ENCODE measurements at regions not wholly inside any gene's neighbourhood (a gene's known extent, or its start where the extent isn't known, plus 50 kb on each side); places are given as distances from the start of the nearest gene placed in this dataset.

DNA sequence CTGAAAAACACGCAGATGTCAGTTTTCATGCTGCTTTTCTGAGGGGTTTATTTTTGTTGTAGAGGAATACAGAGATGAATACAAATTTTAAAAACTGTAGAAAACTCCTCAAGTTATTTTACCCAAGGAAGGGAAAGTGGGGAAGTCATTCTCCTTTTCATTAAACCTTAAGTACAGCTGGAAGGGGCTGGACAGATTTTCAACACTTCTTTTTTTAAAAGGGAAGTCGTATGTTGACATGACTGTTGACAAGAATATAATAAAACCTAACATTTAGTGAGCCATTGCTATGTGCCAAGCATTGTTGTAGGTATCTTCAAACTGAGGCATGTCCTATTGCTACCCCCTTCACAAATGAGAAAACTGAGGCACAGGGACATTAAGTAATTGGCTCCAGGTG lies 235.7 kb upstream of the ELL2 start:
- TF ChIP-seq CTCF (IDR thresholded peaks at IDR 0.05): no peak
- TF ChIP-seq POLR2AphosphoS5 (IDR thresholded peaks at IDR 0.05): no peak
- TF ChIP-seq POLR2A (IDR thresholded peaks at IDR 0.05): no peak

All from gastroesophageal sphincter (tissue), 3 donors.